ENCODE measurements at regions not wholly inside any gene's neighbourhood (a gene's known extent, or its start where the extent isn't known, plus 50 kb on each side); places are given as distances from the start of the nearest gene placed in this dataset.

DNA sequence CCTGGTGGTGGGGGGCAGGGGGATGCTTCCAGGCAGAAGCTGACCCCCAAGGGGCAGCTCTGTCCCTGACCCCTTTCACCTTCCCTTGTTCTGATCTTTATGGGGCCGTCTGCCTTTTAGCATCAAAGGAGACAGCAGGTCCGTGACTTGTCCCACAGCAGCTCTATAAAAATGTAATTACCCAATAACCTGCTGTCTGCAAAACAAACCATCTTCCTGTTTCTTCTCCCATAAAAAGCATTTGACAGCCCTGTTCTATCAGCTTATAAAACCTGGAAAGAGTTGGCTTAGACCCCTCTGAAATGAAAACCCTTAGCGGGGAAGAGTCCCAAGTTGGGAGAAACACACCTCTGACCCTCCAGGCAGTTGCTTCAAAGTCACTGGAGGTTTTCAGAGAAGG lies 416.9 kb downstream of the MED13L start:
- TF ChIP-seq, protein P1, sequence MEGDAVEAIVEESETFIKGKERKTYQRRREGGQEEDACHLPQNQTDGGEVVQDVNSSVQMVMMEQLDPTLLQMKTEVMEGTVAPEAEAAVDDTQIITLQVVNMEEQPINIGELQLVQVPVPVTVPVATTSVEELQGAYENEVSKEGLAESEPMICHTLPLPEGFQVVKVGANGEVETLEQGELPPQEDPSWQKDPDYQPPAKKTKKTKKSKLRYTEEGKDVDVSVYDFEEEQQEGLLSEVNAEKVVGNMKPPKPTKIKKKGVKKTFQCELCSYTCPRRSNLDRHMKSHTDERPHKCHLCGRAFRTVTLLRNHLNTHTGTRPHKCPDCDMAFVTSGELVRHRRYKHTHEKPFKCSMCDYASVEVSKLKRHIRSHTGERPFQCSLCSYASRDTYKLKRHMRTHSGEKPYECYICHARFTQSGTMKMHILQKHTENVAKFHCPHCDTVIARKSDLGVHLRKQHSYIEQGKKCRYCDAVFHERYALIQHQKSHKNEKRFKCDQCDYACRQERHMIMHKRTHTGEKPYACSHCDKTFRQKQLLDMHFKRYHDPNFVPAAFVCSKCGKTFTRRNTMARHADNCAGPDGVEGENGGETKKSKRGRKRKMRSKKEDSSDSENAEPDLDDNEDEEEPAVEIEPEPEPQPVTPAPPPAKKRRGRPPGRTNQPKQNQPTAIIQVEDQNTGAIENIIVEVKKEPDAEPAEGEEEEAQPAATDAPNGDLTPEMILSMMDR (IDR thresholded peaks at IDR 0.05), result no peak
- no peak for TF ChIP-seq NR3C1 (IDR thresholded peaks at IDR 0.05)
- no peak for TF ChIP-seq RNF2 (IDR thresholded peaks at IDR 0.05; ENCODE audit: borderline replicate concordance, low read depth)

Data from A549 (cell line).